Endometrial microvascular endothelial cells (primary cell): ENCODE measurements at regions not wholly inside any gene's neighbourhood (a gene's known extent, or its start where the extent isn't known, plus 50 kb on each side); places are given as distances from the start of the nearest gene placed in this dataset.

Experiments
- in situ Hi-C: cut with HindIII; loops from 2 replicates; pipeline ENCODE4 v1.10.0; 2017; ENCODE audit warnings: low sequenced_read_pairs, low pct_unique_long_range_greater_than_20kb; ENCODE audit errors: inconsistent ontology term

- in situ Hi-C loops = no loop called here
Measured at GRCh38 chr1:80989455-80989854, 811.3 kb upstream of the ADGRL2 start.

- in situ Hi-C loops = no loop called here
Measured at GRCh38 chr1:80988926-80989325, 811.8 kb upstream of the ADGRL2 start.

GRCh38 chr1:80987824-80988223, 812.9 kb upstream of the ADGRL2 start:
- in situ Hi-C loops = no loop called here

- in situ Hi-C loops = no loop called here
Measured at GRCh38 chr1:80987106-80987505, 813.6 kb upstream of the ADGRL2 start.

- in situ Hi-C loops = no loop called here
Measured at GRCh38 chr1:80982831-80983230, 817.9 kb upstream of the ADGRL2 start.

- in situ Hi-C loops = no loop called here
Measured at GRCh38 chr1:80973101-80973500, 827.6 kb upstream of the ADGRL2 start.

GRCh38 chr1:80966266-80966665, 834.5 kb upstream of the ADGRL2 start:
- in situ Hi-C loops = no loop called here

GRCh38 chr1:80962564-80962963, 838.2 kb upstream of the ADGRL2 start:
- in situ Hi-C loops = no loop called here

- in situ Hi-C loops = no loop called here
Measured at GRCh38 chr1:80961464-80962190, 839.1 kb upstream of the ADGRL2 start.

GRCh38 chr1:80933346-80933745, 867.4 kb upstream of the ADGRL2 start:
- in situ Hi-C loops = no loop called here

- in situ Hi-C loops = no loop called here
Measured at GRCh38 chr1:80931178-80931577, 869.6 kb upstream of the ADGRL2 start.

GRCh38 chr1:80929868-80930508, 870.7 kb upstream of the ADGRL2 start:
- in situ Hi-C loops = no loop called here

GRCh38 chr1:80926531-80926930, 874.2 kb upstream of the ADGRL2 start:
- in situ Hi-C loops = no loop called here

GRCh38 chr1:80925130-80925805, 875.5 kb upstream of the ADGRL2 start:
- in situ Hi-C loops = no loop called here

- in situ Hi-C loops = no loop called here
Measured at GRCh38 chr1:80924290-80924689, 876.4 kb upstream of the ADGRL2 start.

- in situ Hi-C loops = no loop called here
Measured at GRCh38 chr1:80922906-80923305, 877.8 kb upstream of the ADGRL2 start.

- in situ Hi-C loops = no loop called here
Measured at GRCh38 chr1:80919426-80919825, 881.3 kb upstream of the ADGRL2 start.

GRCh38 chr1:80918380-80918779, 882.4 kb upstream of the ADGRL2 start:
- in situ Hi-C loops = no loop called here

- in situ Hi-C loops = no loop called here
Measured at GRCh38 chr1:80917826-80918225, 882.9 kb upstream of the ADGRL2 start.

- in situ Hi-C loops = no loop called here
Measured at GRCh38 chr1:80917225-80917624, 883.5 kb upstream of the ADGRL2 start.
